Esophagus muscularis mucosa (tissue), 4 donors: ENCODE measurements at regions not wholly inside any gene's neighbourhood (a gene's known extent, or its start where the extent isn't known, plus 50 kb on each side); places are given as distances from the start of the nearest gene placed in this dataset.

Experiments used
- DNase-seq: peaks from one replicate; pipeline ENCODE4 v3.0.0-alpha.2; 2017; ENCODE audit errors: extremely low spot score
- H3K27ac ChIP-seq, 4 donors: fragments of 200-600 bp; sonication (generic); replicated peaks in 1 of 4; 1 replicate in 3 of 4; 2 replicates in 1 of 4; pipeline ENCODE4 v1.5.1; 2016 to 2019; ENCODE audit warnings: mild to moderate bottlenecking in 1 of 4
- H3K27me3 ChIP-seq, 4 donors: fragments of 200-600 bp; sonication (generic); one replicate each; pipeline versions ENCODE4 v1.5.1 to v1.6.0; 2016 to 2019
- H3K36me3 ChIP-seq, 4 donors: fragments of 200-600 bp; sonication (generic); one replicate each; pipeline ENCODE4 v1.5.1; 2016 to 2019
- H3K4me1 ChIP-seq, 4 donors: fragments of 200-600 bp; sonication (generic); one replicate each; pipeline ENCODE4 v1.5.1; 2016 to 2019
- H3K4me3 ChIP-seq, 4 donors: fragments of 200-600 bp; sonication (generic); 1 replicate in 2 of 4; 2 replicates in 2 of 4; pipeline ENCODE4 v1.5.1; 2016 to 2019; ENCODE audit warnings: mild to moderate bottlenecking in 4 of 4, moderate library complexity in 1 of 4
- H3K9me3 ChIP-seq, 4 donors: fragments of 200-600 bp; sonication (generic); 1 replicate in 3 of 4; 2 replicates in 1 of 4; pipeline ENCODE4 v1.5.1; 2016 to 2019
- CTCF ChIP-seq, 3 experiments: fragments of 200-600 bp in 2 of 3; fragments of 450-650 bp in 1 of 3; sonication (generic) in 2 of 3; IDR thresholded peaks; one replicate each; pipeline ENCODE4 v1.5.1; 2017 to 2019; ENCODE audit warnings: antibody characterized with exemption in 3 of 3, mild to moderate bottlenecking in 2 of 3, moderate library complexity in 1 of 3
- EP300 ChIP-seq: sonication (generic); formaldehyde crosslinking; IDR thresholded peaks from one replicate; pipeline ENCODE4 v1.6.1; 2017; ENCODE audit warnings: antibody characterized with exemption
- POLR2A ChIP-seq: fragments of 450-650 bp; IDR thresholded peaks from one replicate; pipeline ENCODE4 v1.6.1; 2017; ENCODE audit warnings: antibody characterized with exemption, moderate library complexity, mild to moderate bottlenecking, low read depth
- POLR2AphosphoS5 ChIP-seq, 2 donors: sonication (generic); formaldehyde crosslinking; IDR thresholded peaks; one replicate each; pipeline ENCODE4 v1.6.1; 2017; ENCODE audit warnings: antibody characterized with exemption in 2 of 2
- WGBS: methylation state at CpG from one replicate; pipeline ENCODE4 v1.1.5; 2018; 5-methylcytosine and 5-hydroxymethylcytosine counted together
- intact Hi-C: fragments of 100-400 bp; cut with DNase I; formaldehyde crosslinking; loops from one replicate; pipeline ENCODE4 v1.15.1; 2023

GRCh38 chr7:95675016-95675415 is 78.7 kb upstream of the PDK4 start:
- 91% methylated on average over 6 of the region's 6 CpGs for WGBS
- no peak for TF ChIP-seq POLR2AphosphoS5 (IDR thresholded peaks at IDR 0.05)
- no peak for TF ChIP-seq EP300
- no peak for TF ChIP-seq POLR2A
- no peak for TF ChIP-seq CTCF (IDR thresholded peaks at IDR 0.05)
- DNase-seq = no peak
- Histone ChIP-seq H3K27ac (no peak overlapping the region), H3K36me3 (no peaks in the 10 kb centered on the region), H3K4me3 (no peak overlapping the region), H3K9me3 (no peaks in the 10 kb centered on the region), H3K4me1 (no peaks in the 10 kb centered on the region), H3K27me3 (no peaks in the 10 kb centered on the region)
- intact Hi-C loops = no loop called here

- Histone ChIP-seq H3K36me3 (no peaks in the 10 kb centered on the region), H3K4me1 (no peaks in the 10 kb centered on the region), H3K9me3 (no peaks in the 10 kb centered on the region), H3K4me3 (no peak overlapping the region), H3K27me3 (no peaks in the 10 kb centered on the region), H3K27ac (no peak overlapping the region)
- no peak for TF ChIP-seq CTCF (IDR thresholded peaks at IDR 0.05)
- no peak for TF ChIP-seq POLR2AphosphoS5 (IDR thresholded peaks at IDR 0.05)
- TF ChIP-seq EP300 = no peak
- no peak for TF ChIP-seq POLR2A
- DNase-seq = no peak
- intact Hi-C loops = no loop called here
- 83% methylated on average over 3 of the region's 3 CpGs for WGBS
Observed at GRCh38 chr7:95674101-95674500, 77.8 kb upstream of the PDK4 start.

- 69% methylated on average over 2 of the region's 2 CpGs for WGBS
- no peak for TF ChIP-seq CTCF (IDR thresholded peaks at IDR 0.05)
- TF ChIP-seq EP300 = no peak
- no peak for TF ChIP-seq POLR2AphosphoS5 (IDR thresholded peaks at IDR 0.05)
Observed at GRCh38 chr7:95672434-95672833, 76.1 kb upstream of the PDK4 start.

GRCh38 chr7:95669513-95669912 is 73.2 kb upstream of the PDK4 start:
- Histone ChIP-seq H3K4me3 (no peak overlapping the region), H3K27ac (no peak overlapping the region), H3K27me3 (no peaks in the 10 kb centered on the region), H3K36me3 (no peaks in the 10 kb centered on the region), H3K4me1 (peaks cover 0 to 4% (median 0%) of the 10 kb centered on the region in 4 donors), H3K9me3 (no peaks in the 10 kb centered on the region)
- TF ChIP-seq POLR2AphosphoS5 (IDR thresholded peaks at IDR 0.05) = no peak
- TF ChIP-seq CTCF (IDR thresholded peaks at IDR 0.05) = no peak
- no peak for TF ChIP-seq POLR2A
- TF ChIP-seq EP300 = no peak
- 72% methylated on average over 2 of the region's 2 CpGs for WGBS
- intact Hi-C loops = no loop called here
- DNase-seq = no peak

More at GRCh38 chr7:95672434-95672833, 76.1 kb upstream of the PDK4 start:
- H3K9me3 ChIP-seq = no peaks in the 10 kb centered on the region
- no peaks in the 10 kb centered on the region for H3K27me3 ChIP-seq
- intact Hi-C loops = no loop called here
- no peak overlapping the region for H3K27ac ChIP-seq
- H3K4me3 ChIP-seq = no peak overlapping the region
- H3K4me1 ChIP-seq = peaks cover 0 to 4% (median 0%) of the 10 kb centered on the region in 4 donors
- DNase-seq = no peak
- H3K36me3 ChIP-seq = no peaks in the 10 kb centered on the region

- Histone ChIP-seq H3K9me3 (no peaks in the 10 kb centered on the region), H3K27ac (no peak overlapping the region), H3K4me3 (no peak overlapping the region), H3K27me3 (no peaks in the 10 kb centered on the region), H3K36me3 (no peaks in the 10 kb centered on the region), H3K4me1 (peaks cover 0 to 4% (median 0%) of the 10 kb centered on the region in 4 donors)
- no peak for TF ChIP-seq EP300
- no peak for TF ChIP-seq CTCF (IDR thresholded peaks at IDR 0.05)
- TF ChIP-seq POLR2AphosphoS5 (IDR thresholded peaks at IDR 0.05) = no peak
- TF ChIP-seq POLR2A = no peak
- intact Hi-C loops = no loop called here
- no peak for DNase-seq
- WGBS = 81% methylated on average over 4 of the region's 4 CpGs
Observed at GRCh38 chr7:95668504-95669018, 72.2 kb upstream of the PDK4 start.
